Mesenchymal stem cell (in vitro differentiated cells and primary cell): ENCODE measurements at regions not wholly inside any gene's neighbourhood (a gene's known extent, or its start where the extent isn't known, plus 50 kb on each side); places are given as distances from the start of the nearest gene placed in this dataset.

Experiments
- DNase-seq: peaks from one replicate; pipeline ENCODE4 v3.0.0-alpha.2; 2013
- H2AFZ ChIP-seq: one replicate; pipeline ENCODE4 v1.6.1; 2013; ENCODE audit warnings: low read depth, mild to moderate bottlenecking, control low read depth, inconsistent platforms, low read length, moderate library complexity
- H2AK5ac ChIP-seq: 2 replicates; pipeline ENCODE4 v1.6.1; 2013; ENCODE audit warnings: low read length, moderate library complexity, mild to moderate bottlenecking, inconsistent platforms; ENCODE audit not compliant: severe bottlenecking
- H2BK120ac ChIP-seq: one replicate; pipeline ENCODE4 v1.6.1; 2013; ENCODE audit warnings: low read depth, mild to moderate bottlenecking, inconsistent platforms, low read length, moderate library complexity
- H2BK12ac ChIP-seq, 2 experiments: one replicate each; pipeline ENCODE4 v1.6.1; 2013; ENCODE audit warnings: inconsistent platforms in 2 of 2, low read length in 2 of 2, mild to moderate bottlenecking in 2 of 2, moderate library complexity in 2 of 2, control low read depth in 1 of 2
- H2BK15ac ChIP-seq: one replicate; pipeline ENCODE4 v1.6.1; 2013; ENCODE audit warnings: mild to moderate bottlenecking, low read depth, inconsistent platforms; ENCODE audit not compliant: poor library complexity, severe bottlenecking
- H2BK5ac ChIP-seq: 2 replicates; pipeline ENCODE4 v1.6.1; 2013; ENCODE audit warnings: low read depth, mild to moderate bottlenecking, low read length, control low read depth, inconsistent platforms; ENCODE audit not compliant: poor library complexity, severe bottlenecking
- H3K14ac ChIP-seq, 2 experiments: one replicate each; pipeline ENCODE4 v1.6.1; 2013; ENCODE audit warnings: inconsistent platforms in 2 of 2, low read length in 2 of 2, control low read depth in 1 of 2, mild to moderate bottlenecking in 1 of 2, moderate library complexity in 1 of 2
- H3K18ac ChIP-seq, 2 experiments: one replicate each; pipeline ENCODE4 v1.6.1; 2013; ENCODE audit warnings: inconsistent platforms in 2 of 2, low read length in 2 of 2, control low read depth in 1 of 2, low read depth in 1 of 2, mild to moderate bottlenecking in 1 of 2
- H3K23ac ChIP-seq, 2 experiments: one replicate each; pipeline ENCODE4 v1.6.1; 2013; ENCODE audit warnings: inconsistent platforms in 2 of 2, low read length in 2 of 2, mild to moderate bottlenecking in 2 of 2, moderate library complexity in 2 of 2, control low read depth in 1 of 2
- H3K27ac ChIP-seq: 2 replicates; pipeline ENCODE4 v1.5.1; 2013; ENCODE audit warnings: mild to moderate bottlenecking, moderate library complexity, low read length, control low read depth, inconsistent platforms; ENCODE audit not compliant: poor library complexity, severe bottlenecking
- H3K27me3 ChIP-seq, 2 experiments: 2 replicates each; pipeline versions ENCODE4 v1.6.1 to v1.7.0; 2013; ENCODE audit warnings: low read length in 2 of 2, mild to moderate bottlenecking in 2 of 2, moderate library complexity in 2 of 2, control low read depth in 1 of 2, inconsistent platforms in 1 of 2; ENCODE audit not compliant: control insufficient read depth in 1 of 2, insufficient read depth in 1 of 2
- H3K36me3 ChIP-seq, 2 experiments: 2 replicates each; pipeline versions ENCODE4 v1.6.1 to v1.7.0; 2013; ENCODE audit warnings: low read length in 2 of 2, control low read depth in 1 of 2, inconsistent platforms in 1 of 2, low read depth in 1 of 2, mild to moderate bottlenecking in 1 of 2; ENCODE audit not compliant: insufficient read depth in 2 of 2, control insufficient read depth in 1 of 2
- H3K4ac ChIP-seq, 2 experiments: one replicate each; pipeline ENCODE4 v1.6.1; 2013; ENCODE audit warnings: inconsistent platforms in 2 of 2, low read length in 2 of 2, mild to moderate bottlenecking in 2 of 2, moderate library complexity in 2 of 2, control low read depth in 1 of 2, low read depth in 1 of 2
- H3K4me1 ChIP-seq: 2 replicates; pipeline ENCODE4 v1.6.1; 2013; ENCODE audit warnings: low read depth, low read length, control low read depth; ENCODE audit not compliant: control insufficient read depth, insufficient read depth
- H3K4me2 ChIP-seq: 2 replicates; pipeline ENCODE4 v1.6.1; 2013; ENCODE audit warnings: low read length, mild to moderate bottlenecking, inconsistent platforms; ENCODE audit not compliant: poor library complexity, severe bottlenecking
- H3K4me3 ChIP-seq, 2 experiments: 2 replicates each; pipeline versions ENCODE4 v1.5.1 to v1.7.0; 2013; ENCODE audit warnings: low read length in 2 of 2, mild to moderate bottlenecking in 2 of 2, control low read depth in 1 of 2, low read depth in 1 of 2; ENCODE audit not compliant: insufficient read depth in 1 of 2
- H3K79me1 ChIP-seq: replicated peaks from 2 replicates; pipeline ENCODE4 v1.6.1; 2013; ENCODE audit warnings: mild to moderate bottlenecking, control low read depth, low read length, inconsistent platforms; ENCODE audit not compliant: poor library complexity, severe bottlenecking
- H3K9ac ChIP-seq: 2 replicates; pipeline ENCODE4 v1.7.0; 2013; ENCODE audit warnings: mild to moderate bottlenecking, low read length, moderate library complexity
- H3K9me3 ChIP-seq: 2 replicates; pipeline ENCODE4 v1.7.0; 2013; ENCODE audit warnings: mild to moderate bottlenecking, low read length; ENCODE audit not compliant: control insufficient read depth
- H4K8ac ChIP-seq: one replicate; pipeline ENCODE4 v1.6.1; 2013; ENCODE audit warnings: inconsistent platforms, mild to moderate bottlenecking, low read length, moderate library complexity
- H4K91ac ChIP-seq: one replicate; pipeline ENCODE4 v1.6.1; 2013; ENCODE audit warnings: mild to moderate bottlenecking, low read length, inconsistent platforms
- WGBS: methylation state at CpG from one replicate; pipeline ENCODE4 v1.1.7; 2013; ENCODE audit warnings: mixed read lengths; 5-methylcytosine and 5-hydroxymethylcytosine counted together

- Histone ChIP-seq H2BK15ac (no peak overlapping the region), H4K91ac (no peak overlapping the region), H2BK5ac (no peak overlapping the region), H2AK5ac (no peak overlapping the region), H3K4me3 (no peak overlapping the region), H3K27ac (no peak overlapping the region), H3K18ac (no peak overlapping the region), H3K9me3 (peaks cover 2% of the 10 kb centered on the region), H3K23ac (no peak overlapping the region), H3K4me1 (no peaks in the 10 kb centered on the region), H3K27me3 (no peaks in the 10 kb centered on the region), H3K79me1 (no peaks in the 10 kb centered on the region), H3K9ac (no peak overlapping the region), H2BK12ac (no peak overlapping the region), H4K8ac (no peak overlapping the region), H3K14ac (no peak overlapping the region), H2BK120ac (no peak overlapping the region), H2AFZ (no peak overlapping the region), H3K4ac (no peak overlapping the region), H3K36me3 (no peaks in the 10 kb centered on the region), H3K4me2 (no peak overlapping the region)
- WGBS, result 78% methylated on average over 6 of the region's 7 CpGs
- DNase-seq, result no peak
These were observed 211.1 kb upstream of the IRX1 start for GRCh38 chr5:3384531-3384930.

- no peak overlapping the region for H2BK12ac ChIP-seq
These were observed 212.8 kb upstream of the IRX1 start for GRCh38 chr5:3382782-3383181.

GRCh38 chr5:3382151-3382550 is 213.5 kb upstream of the IRX1 start:
- Histone ChIP-seq H3K4me2 (no peak overlapping the region), H2BK5ac (no peak overlapping the region), H4K91ac (no peak overlapping the region), H3K18ac (no peak overlapping the region), H2AFZ (no peak overlapping the region), H3K27me3 (no peaks in the 10 kb centered on the region), H3K4me1 (no peaks in the 10 kb centered on the region), H4K8ac (no peak overlapping the region), H3K4ac (no peak overlapping the region), H3K14ac (no peak overlapping the region), H2BK120ac (no peak overlapping the region), H3K9me3 (peaks cover 5% of the 10 kb centered on the region), H2AK5ac (no peak overlapping the region), H2BK15ac (no peak overlapping the region), H3K79me1 (no peaks in the 10 kb centered on the region), H3K36me3 (no peaks in the 10 kb centered on the region), H3K23ac (no peak overlapping the region), H3K4me3 (no peak overlapping the region), H2BK12ac (no peak overlapping the region), H3K27ac (no peak overlapping the region), H3K9ac (no peak overlapping the region)
- no peak for DNase-seq
- 88% methylated on average over 10 of the region's 10 CpGs for WGBS

More at GRCh38 chr5:3382782-3383181, 212.8 kb upstream of the IRX1 start:
- Histone ChIP-seq H3K9ac (no peak overlapping the region), H4K91ac (no peak overlapping the region), H3K4me3 (no peak overlapping the region), H3K4me1 (no peaks in the 10 kb centered on the region), H3K23ac (no peak overlapping the region), H3K4me2 (no peak overlapping the region), H3K36me3 (no peaks in the 10 kb centered on the region), H4K8ac (no peak overlapping the region), H2BK120ac (no peak overlapping the region), H2BK5ac (no peak overlapping the region), H3K14ac (no peak overlapping the region), H3K4ac (no peak overlapping the region), H2AK5ac (no peak overlapping the region), H3K79me1 (no peaks in the 10 kb centered on the region), H2AFZ (no peak overlapping the region), H3K27me3 (no peaks in the 10 kb centered on the region), H2BK15ac (no peak overlapping the region), H3K9me3 (peaks cover 5% of the 10 kb centered on the region), H3K18ac (no peak overlapping the region), H3K27ac (no peak overlapping the region)
- 79% methylated on average over 9 of the region's 9 CpGs for WGBS
- no peak for DNase-seq

- Histone ChIP-seq H3K4me1 (no peaks in the 10 kb centered on the region), H3K23ac (no peak overlapping the region), H2AK5ac (no peak overlapping the region), H3K27me3 (no peaks in the 10 kb centered on the region), H3K27ac (no peak overlapping the region), H3K4me2 (no peak overlapping the region), H3K79me1 (no peaks in the 10 kb centered on the region), H3K4me3 (no peak overlapping the region), H2BK15ac (no peak overlapping the region), H3K4ac (no peak overlapping the region), H4K91ac (no peak overlapping the region), H3K14ac (no peak overlapping the region), H3K9ac (no peak overlapping the region), H3K36me3 (no peaks in the 10 kb centered on the region), H2AFZ (no peak overlapping the region), H3K18ac (no peak overlapping the region), H3K9me3 (peaks cover 5% of the 10 kb centered on the region), H2BK120ac (no peak overlapping the region), H4K8ac (no peak overlapping the region), H2BK12ac (no peak overlapping the region), H2BK5ac (no peak overlapping the region)
- no peak for DNase-seq
- WGBS, result 68% methylated on average over 13 of the region's 15 CpGs
These were observed 214.3 kb upstream of the IRX1 start for GRCh38 chr5:3381206-3381825.
